ENCODE measurements at regions not wholly inside any gene's neighbourhood (a gene's known extent, or its start where the extent isn't known, plus 50 kb on each side); places are given as distances from the start of the nearest gene placed in this dataset.
A peak's percentile ranks its signal among the peaks of the same experiment; 100 is the strongest.

DNA sequence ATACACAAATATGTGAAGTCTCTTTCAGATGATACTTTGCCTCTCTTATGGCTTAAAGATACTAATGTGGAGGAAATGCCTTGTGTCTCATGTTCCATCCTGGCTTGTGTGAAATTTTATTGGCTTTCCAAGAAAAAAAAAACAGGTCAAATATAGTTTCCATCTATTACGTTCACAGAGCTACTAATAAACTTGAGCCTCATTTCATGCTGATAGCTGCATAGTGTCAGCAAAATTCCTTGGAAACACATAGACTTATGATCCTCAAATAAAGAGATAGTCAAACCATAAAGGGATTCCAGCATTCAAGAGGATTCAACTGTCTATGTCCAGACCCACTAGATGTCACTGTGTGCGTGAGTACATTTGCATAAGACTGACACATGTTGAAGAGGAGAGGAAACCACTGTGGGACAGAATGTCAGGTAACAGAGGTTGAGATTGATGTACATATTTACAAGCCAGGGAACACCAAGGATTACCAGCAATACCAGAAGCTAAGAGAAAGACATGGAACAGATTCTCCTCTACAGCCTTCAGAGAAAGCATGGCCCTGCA, 266.6 kb downstream of the COL12A1 start:
- Mint-ChIP-seq H3K27me3 (ENCODE audit: low read depth) (no peaks in the 10 kb centered on the region), H3K4me1 (ENCODE audit: low read depth) (peaks cover 67% of the 10 kb centered on the region), H3K9me3 (ENCODE audit: low read depth) (peaks cover 10% of the 10 kb centered on the region), H3K4me3 (ENCODE audit: unreplicated experiment) (no peak overlapping the region), H3K36me3 (ENCODE audit: low read depth) (peaks cover 4% of the 10 kb centered on the region), H3K27ac (ENCODE audit: unreplicated experiment) (peak overlapping the region; percentile 64)
- peak; percentile 52 for TF ChIP-seq CTCF (IDR thresholded peaks at IDR 0.05)
- DNase-seq (ENCODE audit: low spot score), result no peak

- DNase-seq (ENCODE audit: low spot score), result no peak
- Mint-ChIP-seq H3K9me3 (ENCODE audit: low read depth) (peaks cover 10% of the 10 kb centered on the region), H3K4me1 (ENCODE audit: low read depth) (peaks cover 80% of the 10 kb centered on the region), H3K4me3 (ENCODE audit: unreplicated experiment) (no peak overlapping the region), H3K36me3 (ENCODE audit: low read depth) (peaks cover 4% of the 10 kb centered on the region), H3K27ac (ENCODE audit: unreplicated experiment) (no peak overlapping the region), H3K27me3 (ENCODE audit: low read depth) (no peaks in the 10 kb centered on the region)
- TF ChIP-seq CTCF (IDR thresholded peaks at IDR 0.05), result no peak
These were observed 267.9 kb downstream of the COL12A1 start for GRCh38 chr6:74937936-74938335.

DNA sequence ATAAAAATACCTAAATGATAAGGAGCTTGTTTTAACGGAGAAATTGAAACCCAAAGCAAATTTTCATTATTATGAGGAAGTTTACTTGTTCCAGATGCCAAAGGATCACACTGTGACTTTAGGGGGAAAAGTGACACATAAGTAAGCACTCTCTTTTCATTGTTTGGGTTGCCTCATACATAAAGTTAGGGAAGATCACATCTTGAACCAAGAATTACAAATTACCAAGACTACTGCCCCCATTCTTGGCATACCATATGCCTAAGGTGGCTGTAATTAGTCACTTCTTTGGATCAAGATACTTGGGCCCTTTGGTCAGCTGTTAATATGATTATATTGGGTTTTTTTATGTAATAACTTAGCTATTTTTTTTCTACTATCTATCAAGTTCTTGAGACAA, 269.0 kb downstream of the COL12A1 start:
- Mint-ChIP-seq H3K9me3 (ENCODE audit: low read depth) (peaks cover 12% of the 10 kb centered on the region), H3K36me3 (ENCODE audit: low read depth) (peaks cover 4% of the 10 kb centered on the region), H3K4me1 (ENCODE audit: low read depth) (peaks cover 80% of the 10 kb centered on the region), H3K27me3 (ENCODE audit: low read depth) (no peaks in the 10 kb centered on the region), H3K4me3 (ENCODE audit: unreplicated experiment) (no peak overlapping the region), H3K27ac (ENCODE audit: unreplicated experiment) (no peak overlapping the region)
- TF ChIP-seq CTCF (IDR thresholded peaks at IDR 0.05), result no peak
- no peak for DNase-seq (ENCODE audit: low spot score)

DNA sequence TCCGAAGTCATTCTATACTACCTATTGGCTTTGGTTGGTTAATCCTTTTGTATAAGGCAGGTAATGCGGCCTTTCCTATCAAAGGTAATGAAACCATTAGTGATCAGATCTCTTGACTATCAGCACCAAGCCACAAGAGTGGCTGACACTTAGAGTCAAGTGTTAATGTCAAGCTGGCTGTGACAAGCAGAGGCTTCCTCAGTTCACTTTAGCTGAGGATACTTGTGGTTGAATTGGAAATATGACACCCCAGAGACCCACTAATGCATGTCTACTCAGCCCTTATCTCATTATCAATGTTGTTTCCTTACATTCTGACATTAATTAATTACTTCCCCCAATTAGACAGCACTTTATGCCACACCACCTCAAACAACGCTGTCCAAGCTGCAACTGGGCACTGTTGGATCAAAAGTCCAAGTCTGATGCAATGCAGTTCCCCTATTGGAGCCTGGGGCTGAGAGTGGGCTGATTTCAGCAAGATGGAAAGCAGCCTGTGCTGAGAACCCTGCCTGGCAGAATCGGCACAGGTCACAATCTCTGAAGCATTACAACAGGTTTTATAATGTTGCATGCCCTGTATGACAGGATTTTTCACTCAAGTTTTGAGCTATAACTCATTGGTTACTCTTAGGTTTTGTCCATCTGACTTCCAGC, 273.5 kb downstream of the COL12A1 start:
- Mint-ChIP-seq H3K27me3 (ENCODE audit: low read depth) (no peaks in the 10 kb centered on the region), H3K27ac (ENCODE audit: unreplicated experiment) (peak overlapping the region; percentile 95), H3K9me3 (ENCODE audit: low read depth) (peaks cover 21% of the 10 kb centered on the region), H3K4me1 (ENCODE audit: low read depth) (peaks cover 78% of the 10 kb centered on the region), H3K36me3 (ENCODE audit: low read depth) (peaks cover 4% of the 10 kb centered on the region), H3K4me3 (ENCODE audit: unreplicated experiment) (no peak overlapping the region)
- no peak for TF ChIP-seq CTCF (IDR thresholded peaks at IDR 0.05)
- DNase-seq (ENCODE audit: low spot score), result no peak

- peaks cover 20% of the 10 kb centered on the region for H3K9me3 Mint-ChIP-seq (ENCODE audit: low read depth)
- no peak overlapping the region for H3K4me3 Mint-ChIP-seq (ENCODE audit: unreplicated experiment)
- H3K4me1 Mint-ChIP-seq (ENCODE audit: low read depth), result peaks cover 70% of the 10 kb centered on the region
- H3K27ac Mint-ChIP-seq (ENCODE audit: unreplicated experiment), result peak overlapping the region; percentile 95
- TF ChIP-seq CTCF (IDR thresholded peaks at IDR 0.05), result no peak
- peaks cover 4% of the 10 kb centered on the region for H3K36me3 Mint-ChIP-seq (ENCODE audit: low read depth)
- no peaks in the 10 kb centered on the region for H3K27me3 Mint-ChIP-seq (ENCODE audit: low read depth)
- DNase-seq (ENCODE audit: low spot score), result no peak
These were observed 274.3 kb downstream of the COL12A1 start for GRCh38 chr6:74931558-74931957.

Data from chondrocyte (in vitro differentiated cells).